HG03025 (cell line): ENCODE measurements at regions not wholly inside any gene's neighbourhood (a gene's known extent, or its start where the extent isn't known, plus 50 kb on each side); places are given as distances from the start of the nearest gene placed in this dataset.
A peak's percentile ranks its signal among the peaks of the same experiment; 100 is the strongest.
"Not testable (repeated sequence)": the region's sequence is repeated elsewhere in the genome, so short reads cannot be mapped to it uniquely, and the experiment has no call there.

Source experiments
- ATAC-seq: cut with Tn5 transposase; IDR thresholded peaks from one replicate; pipeline ENCODE4 v1.9.1; 2021; ENCODE audit warnings: mild to moderate bottlenecking, moderate library complexity; ENCODE audit not compliant: unreplicated experiment, low FRiP score

DNA sequence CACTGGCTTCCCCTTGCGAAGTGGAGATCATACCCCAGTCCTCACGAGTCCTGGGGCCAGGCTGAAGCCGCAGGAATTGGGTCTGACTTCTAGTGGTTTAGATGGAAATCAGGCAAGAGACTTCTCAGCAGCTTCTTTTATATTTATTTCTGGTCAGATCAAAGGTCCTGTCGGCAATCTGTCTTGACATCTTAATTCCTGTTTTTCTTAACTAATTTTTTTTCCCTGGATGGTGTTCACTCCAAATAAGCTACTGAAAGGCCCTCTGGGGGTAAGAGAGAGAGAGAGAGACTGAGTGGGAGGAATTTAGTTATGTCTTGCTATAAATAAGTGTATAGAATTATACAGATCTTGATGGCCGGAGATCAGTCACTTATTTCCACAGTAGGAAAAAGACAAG lies 698.7 kb upstream of the TBX3 start:
- ATAC-seq = no peak

DNA sequence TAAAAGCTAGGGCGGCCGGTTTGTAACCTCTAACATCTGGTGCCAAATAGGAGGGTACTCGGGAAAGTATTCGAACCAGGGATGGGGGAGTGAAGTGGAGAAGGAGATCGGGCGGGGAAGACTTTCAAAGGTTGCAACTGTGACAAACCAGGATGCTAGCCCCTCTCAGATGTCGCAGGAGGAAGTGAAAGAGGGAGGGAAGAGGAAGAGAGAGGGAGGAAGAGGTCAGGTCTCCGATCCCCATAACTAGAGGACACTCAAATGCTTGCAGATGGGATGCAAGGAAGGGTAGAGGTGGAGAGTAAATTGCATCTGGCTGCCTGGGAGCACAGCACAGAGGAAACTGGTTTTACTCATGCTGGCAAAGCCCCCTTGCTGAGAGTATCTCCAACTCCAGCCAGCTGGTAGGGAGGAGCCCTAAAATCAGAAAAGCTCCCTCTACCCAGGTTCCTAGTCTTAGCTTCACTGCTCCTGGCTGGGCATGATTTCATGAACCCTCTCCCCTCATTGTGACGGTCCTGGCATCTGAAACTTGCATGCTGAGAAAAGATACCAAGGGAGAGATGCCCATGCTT lies 696.7 kb upstream of the TBX3 start:
- no peak for ATAC-seq

DNA sequence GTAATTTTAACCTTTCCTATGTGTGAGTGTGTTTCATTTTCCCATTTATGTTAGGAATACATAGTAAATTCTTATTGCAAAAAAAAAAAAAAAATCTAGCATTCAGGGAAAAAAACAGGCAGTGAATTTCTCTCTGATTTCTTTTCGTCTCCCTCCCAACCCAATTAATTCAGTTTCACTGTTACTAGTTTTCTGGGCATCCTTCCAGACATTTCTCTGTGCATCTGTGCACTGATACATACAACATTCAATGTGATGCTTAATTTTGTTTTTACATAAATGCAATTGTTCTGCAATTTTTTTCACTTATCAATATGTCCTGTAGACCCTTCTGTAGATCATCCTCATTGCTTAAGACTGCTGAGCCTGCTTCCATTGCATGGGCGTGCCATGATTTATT lies 694.3 kb upstream of the TBX3 start:
- no peak for ATAC-seq

GRCh38 chr12:115377779-115378178 lies 693.8 kb upstream of the TBX3 start:
- no peak for ATAC-seq

DNA sequence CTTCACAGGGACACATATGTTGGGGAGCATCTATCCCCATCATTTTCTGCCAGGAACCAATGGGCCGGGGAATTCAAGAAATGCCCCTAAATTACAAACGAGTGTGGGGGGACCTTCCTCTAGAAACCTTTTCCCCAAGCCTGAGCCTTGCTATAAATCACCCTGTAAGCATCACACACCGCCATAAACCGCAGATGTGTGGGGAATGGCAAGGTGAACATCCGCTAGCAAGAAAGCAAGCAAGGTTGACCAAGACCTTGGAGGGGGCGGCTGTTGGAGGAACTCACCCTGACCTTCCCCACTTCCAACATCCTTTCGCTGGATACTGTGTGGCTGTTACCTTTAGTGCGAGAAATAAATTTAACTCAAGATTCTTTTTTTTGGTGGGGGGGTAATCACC lies 693.3 kb upstream of the TBX3 start:
- ATAC-seq = no peak

GRCh38 chr12:115375186-115375991 lies 691.4 kb upstream of the TBX3 start:
- ATAC-seq = peak; percentile 92

DNA sequence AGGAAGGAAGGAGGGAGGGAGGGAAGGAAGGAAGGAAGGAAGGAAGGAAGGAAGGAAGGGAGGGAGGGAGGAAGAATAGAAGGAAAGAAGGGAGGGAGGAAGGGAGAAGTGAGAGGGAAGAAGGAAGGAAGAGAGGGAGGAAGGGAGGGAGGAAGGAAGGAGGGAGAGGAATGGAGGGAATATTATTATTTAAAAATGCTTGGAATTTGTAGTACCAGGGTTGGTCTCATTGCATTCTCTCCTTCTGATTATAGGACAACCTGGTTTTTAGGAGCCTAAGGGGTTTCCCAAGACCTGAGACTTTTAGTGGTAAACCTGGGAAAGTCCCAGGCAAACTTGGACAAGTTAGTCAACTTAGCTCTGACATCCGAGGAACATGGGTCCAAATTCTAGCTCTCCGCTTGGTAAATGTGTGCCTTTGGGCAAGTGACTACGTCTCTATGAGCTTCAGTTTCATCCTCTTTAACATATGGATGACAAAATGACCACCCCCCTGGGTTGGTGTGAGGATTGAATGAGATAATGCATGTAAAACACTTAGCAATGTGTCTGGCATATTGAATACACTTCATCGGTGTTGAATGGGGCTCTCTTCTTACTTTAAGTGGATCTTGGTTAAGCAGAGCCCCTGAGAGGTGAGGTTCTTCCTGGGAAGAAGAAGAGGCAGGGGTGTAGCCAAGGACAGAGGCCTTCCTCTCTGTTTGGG lies 690.7 kb upstream of the TBX3 start:
- no peak for ATAC-seq

DNA sequence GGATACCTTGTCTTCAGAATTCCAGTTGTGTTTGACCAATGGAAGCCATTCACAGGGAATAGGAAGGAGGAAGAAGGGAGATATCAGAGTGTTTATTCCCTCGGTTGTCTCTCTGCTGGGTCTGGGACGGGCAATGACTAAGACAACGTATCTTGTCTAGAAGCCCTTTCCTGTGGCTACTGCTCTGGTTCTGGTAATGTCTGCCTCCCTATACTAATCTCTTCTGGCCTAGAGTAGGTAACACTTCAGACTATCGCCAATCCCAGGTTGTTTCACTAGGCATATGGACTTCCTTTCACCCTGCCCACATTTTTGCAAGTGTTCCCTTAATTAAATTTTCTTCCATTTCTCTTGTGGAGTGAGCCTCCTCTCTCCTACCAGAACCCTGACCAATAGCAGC lies 687.7 kb upstream of the TBX3 start:
- ATAC-seq = no peak

DNA sequence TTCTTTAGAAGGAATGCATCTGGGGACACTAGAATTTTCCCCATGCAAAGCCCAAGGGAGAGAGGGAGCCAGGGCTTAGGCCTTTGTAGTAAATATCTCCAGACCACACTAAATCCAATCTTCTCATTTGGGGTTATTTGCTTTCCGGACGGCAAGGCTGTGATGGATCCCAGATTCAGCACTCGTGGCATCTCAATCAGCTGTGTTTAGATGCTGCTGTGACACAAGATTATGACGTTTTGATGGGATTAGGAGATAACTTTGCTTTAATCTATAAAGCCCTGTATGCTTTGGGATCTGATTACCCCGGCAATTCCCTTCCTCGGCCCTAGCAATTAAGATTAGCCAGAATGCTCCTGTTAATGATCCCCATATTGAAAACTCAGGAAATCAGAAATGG lies 686.7 kb upstream of the TBX3 start:
- ATAC-seq = no peak

GRCh38 chr12:115370207-115370606 lies 686.2 kb upstream of the TBX3 start:
- ATAC-seq = no peak

DNA sequence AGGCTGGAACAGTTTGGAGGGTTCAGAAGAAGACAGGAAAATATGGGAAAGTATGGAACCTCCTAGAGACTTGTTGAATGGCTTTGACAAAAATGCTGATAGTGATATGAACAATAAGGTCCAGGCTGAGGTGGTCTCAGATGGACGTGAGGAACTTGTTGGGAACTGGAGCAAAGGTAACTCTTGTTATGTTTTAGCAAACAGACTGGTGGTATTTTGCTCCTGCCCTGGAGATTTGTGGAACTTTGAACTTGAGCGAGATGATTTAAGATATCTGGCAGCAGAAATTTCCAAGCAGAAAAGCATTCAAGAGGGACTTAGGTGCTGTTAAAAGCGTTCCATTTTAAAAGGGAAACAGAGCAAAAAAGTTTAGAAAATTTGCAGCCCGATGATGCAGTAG lies 682.3 kb upstream of the TBX3 start:
- ATAC-seq = not testable (repeated sequence)

DNA sequence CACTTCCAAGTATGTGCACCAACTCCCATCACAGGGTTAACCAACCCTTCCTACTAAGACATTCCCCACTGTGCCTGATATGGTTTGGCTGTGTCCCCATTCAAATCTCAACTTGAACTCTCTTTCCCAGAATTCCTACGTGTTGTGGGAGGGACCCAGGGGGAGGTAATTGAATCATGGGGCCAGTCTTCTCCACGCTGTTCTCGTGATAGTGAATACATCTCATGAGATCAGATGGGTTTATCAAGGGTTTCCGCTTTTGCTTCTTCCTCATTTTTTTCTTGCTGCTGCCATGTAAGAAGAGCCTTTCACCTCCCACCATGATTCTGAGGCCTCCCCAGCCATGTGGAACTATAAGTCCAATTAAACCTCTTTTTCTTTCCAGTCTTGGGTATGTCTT lies 681.8 kb upstream of the TBX3 start:
- ATAC-seq = not testable (repeated sequence)

GRCh38 chr12:115364921-115365320 lies 680.9 kb upstream of the TBX3 start:
- no peak for ATAC-seq

GRCh38 chr12:115362339-115362976 lies 678.5 kb upstream of the TBX3 start:
- ATAC-seq = no peak

GRCh38 chr12:115357681-115358080 lies 673.7 kb upstream of the TBX3 start:
- no peak for ATAC-seq

DNA sequence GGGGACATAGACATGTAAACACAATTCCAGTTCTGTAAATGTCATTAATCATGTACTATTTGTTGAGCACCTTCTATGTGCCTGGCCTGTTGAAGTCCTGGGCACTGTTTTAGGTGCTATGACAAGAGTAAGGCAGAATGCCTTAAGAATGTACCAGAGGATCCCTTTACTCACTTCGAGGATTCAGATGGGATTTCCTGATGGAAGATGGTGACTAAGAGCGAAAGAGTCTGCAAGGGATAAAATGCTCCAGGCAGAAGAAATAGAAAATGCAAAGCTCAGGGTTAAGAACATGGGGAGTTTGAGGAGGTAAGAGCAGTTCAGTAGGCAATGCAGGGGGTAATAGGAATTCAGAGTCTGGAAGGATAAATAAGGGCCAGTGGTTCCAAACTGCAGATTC lies 671.3 kb upstream of the TBX3 start:
- no peak for ATAC-seq

DNA sequence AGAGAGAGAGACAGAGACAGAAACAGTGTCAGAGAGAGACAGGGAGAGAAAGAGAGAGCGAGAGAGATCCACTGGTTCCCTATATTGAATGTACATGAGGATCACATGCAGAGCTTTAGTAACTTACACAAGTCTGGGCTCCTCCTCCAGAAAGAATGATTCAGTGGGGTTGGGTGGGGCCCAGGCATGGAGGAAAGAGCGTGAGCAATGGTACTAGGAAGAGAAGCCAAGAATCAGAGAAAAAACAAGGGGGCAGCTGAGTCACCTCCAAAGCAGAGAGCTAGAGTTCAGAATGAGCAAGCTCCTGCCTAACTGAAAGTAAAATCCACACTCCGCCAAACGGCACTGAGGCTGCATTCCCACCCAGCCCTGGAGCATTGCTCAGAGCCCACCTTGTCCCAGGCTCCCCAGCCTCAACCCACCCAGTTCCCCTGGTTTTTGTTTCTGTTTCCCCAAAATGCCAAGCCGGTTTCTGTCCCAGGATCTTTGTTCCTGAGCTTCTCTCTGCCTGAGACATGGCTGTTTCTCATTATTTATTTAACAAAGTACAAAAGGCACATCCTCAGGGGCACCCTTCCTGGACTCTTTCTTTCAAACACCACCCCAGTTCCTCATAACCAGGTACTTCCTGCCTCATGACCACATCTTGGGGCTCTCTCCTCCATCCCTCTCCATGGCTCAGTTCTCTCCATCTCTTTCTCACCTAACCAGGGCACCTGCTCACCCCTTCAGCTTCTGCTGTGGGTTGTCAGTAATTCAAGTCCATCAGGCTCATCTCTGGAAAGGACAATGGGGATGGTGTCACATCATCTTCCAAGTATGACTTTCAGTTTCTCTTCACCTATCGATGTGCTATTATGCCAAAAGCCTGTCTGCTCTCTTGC lies 670.3 kb upstream of the TBX3 start:
- ATAC-seq = no peak

DNA sequence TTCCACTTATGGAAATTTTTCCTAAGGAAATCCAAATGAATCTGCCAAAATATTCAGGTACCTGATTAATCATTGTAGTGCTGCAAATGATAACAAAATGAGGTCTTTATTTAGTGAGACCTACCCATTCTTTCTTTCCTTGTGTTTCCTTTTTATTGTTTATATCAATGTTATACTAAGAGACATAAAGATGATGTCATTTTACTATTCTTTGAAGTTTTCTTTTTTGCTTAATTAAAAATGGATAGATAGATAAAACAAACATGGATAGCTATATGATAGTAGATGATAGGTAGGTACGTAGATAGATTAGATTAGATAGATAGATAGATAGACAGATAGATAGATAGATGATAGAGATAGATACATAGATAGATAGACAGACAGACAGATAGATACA lies 669.5 kb upstream of the TBX3 start:
- ATAC-seq = no peak

- ATAC-seq = no peak
Measured at GRCh38 chr12:115351514-115352077, 667.6 kb upstream of the TBX3 start.

DNA sequence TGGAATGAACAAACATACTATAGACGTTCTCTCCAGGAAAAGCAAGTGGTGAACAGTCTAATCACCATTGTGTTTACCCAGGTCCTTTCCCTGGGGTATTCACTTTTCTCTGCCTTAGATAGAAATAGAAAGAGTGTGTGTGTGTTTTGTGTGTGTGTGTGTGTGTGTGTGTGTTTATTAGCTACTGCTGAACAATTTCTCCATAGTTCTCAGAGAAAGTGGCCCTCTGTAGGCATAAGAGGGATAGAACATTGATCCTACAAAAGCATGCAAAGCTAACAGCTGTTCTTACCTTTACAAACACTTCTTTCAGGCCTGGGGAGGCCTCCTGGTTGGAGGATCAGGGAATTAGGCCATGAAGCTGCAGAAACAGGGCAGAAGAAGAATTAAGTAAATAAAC lies 665.7 kb upstream of the TBX3 start:
- ATAC-seq = no peak
